NCI-H2196 treated with DMSO at 0.1 percent for 48 hours (cell line): ENCODE measurements at regions not wholly inside any gene's neighbourhood (a gene's known extent, or its start where the extent isn't known, plus 50 kb on each side); places are given as distances from the start of the nearest gene placed in this dataset.
"Not testable (repeated sequence)": the region's sequence is repeated elsewhere in the genome, so short reads cannot be mapped to it uniquely, and the experiment has no call there.

Experiments
- DNase-seq: peaks from one replicate; lab custom pipeline; 2025; ENCODE audit not compliant: unreplicated experiment; lab: John Stamatoyannopoulos, UW

GRCh38 chr2:183892315-183892941 is 705.9 kb upstream of the ZNF804A start:
- DNase-seq: no peak

- no peak for DNase-seq
Measured at GRCh38 chr2:183898641-183899040, 699.7 kb upstream of the ZNF804A start.

- DNase-seq: no peak
Measured at GRCh38 chr2:183901931-183902330, 696.4 kb upstream of the ZNF804A start.

DNA sequence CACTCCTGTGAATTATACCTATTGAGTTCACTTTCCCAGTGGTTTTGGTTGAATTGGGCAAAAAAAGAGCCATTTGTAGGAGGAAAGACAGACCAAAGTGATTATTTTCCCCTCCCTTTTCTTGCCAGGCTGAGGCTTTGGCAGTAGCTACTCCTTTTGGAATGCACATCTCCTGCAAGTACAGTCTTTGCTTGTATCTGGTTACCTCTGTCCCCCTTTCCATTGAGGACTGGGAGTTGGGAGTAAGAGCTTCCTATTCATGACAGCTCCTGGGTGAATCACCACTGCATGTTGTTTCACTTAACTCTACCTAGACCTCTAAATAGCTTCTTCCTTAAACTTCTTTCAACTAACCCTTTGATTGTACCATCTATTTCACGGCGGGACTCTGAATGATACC is 695.3 kb upstream of the ZNF804A start:
- DNase-seq: no peak

DNA sequence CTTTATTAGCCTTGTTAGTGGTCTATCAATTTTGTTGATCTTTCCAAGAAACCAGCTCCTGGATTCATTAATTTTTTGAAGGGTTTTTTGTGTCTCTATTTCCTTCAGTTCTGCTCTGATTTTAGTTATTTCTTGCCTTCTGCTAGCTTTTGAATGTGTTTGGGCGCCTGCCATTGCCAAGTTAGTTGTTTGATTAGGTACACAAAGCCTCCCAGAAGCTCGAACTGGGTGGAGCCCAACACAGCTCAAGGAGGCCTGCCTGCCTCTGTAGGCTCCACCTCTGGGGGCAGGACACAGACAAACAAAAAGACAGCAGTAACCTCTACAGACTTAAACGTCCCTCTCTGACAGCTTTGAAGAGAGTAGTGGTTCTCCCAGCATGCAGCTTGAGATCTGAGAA is 682.3 kb upstream of the ZNF804A start:
- not testable (repeated sequence) for DNase-seq

DNA sequence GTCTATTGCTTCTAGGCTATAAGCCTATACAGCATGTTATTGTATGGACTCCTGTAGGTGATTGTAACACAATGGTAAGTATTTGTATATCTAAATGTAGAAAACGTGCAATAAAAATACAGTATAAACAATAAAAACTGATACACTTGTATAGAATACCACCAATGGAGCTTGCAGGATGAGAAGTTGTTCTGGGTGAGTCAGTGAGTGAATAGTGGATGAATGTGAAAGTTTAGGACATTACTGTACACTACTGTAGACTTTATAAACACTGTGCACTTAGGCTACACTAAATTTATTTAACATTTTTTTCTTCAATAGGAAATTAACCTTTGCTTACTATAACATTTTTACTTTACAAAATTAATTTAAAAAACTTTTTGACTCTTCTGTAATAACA is 679.2 kb upstream of the ZNF804A start:
- no peak for DNase-seq

DNA sequence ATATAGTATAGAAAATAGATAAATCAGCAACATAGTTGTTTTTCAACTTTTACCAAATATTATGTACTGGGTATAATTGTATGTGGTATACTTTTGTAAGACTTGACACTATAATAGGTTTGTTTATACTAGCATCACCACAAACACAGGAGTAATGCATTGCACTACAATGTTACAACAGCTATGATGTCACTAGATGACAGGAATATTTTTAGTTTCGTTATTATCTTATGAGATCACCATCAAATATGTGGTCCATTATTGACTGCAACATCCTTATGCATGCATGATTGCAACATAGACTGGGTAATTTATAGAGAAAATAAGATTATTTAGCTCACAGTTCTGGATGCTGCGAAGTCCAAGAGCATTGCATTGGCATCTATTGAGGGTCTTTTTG is 678.4 kb upstream of the ZNF804A start:
- DNase-seq: no peak

GRCh38 chr2:183925281-183925680 is 673.0 kb upstream of the ZNF804A start:
- DNase-seq: no peak

DNA sequence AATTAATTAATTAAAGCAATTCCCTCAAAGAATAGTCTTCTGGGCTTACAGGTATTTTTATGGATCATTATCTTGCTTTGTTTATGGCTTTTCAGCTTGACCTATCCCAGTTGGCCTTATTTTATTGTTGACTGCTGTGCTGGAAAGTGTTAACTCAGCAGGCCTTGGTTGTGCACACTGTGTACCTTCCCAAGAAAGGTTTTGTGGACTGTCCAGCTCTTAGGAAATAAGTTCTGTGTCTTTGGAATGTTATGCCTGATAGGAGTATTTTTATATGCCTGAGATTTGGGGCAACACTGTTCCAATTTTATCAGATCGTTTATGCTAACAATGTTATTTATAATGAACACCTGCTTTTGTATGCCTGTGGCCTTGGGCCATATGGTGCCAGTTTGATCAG is 671.9 kb upstream of the ZNF804A start:
- no peak for DNase-seq

- no peak for DNase-seq
Measured at GRCh38 chr2:183927406-183928325, 670.7 kb upstream of the ZNF804A start.

DNA sequence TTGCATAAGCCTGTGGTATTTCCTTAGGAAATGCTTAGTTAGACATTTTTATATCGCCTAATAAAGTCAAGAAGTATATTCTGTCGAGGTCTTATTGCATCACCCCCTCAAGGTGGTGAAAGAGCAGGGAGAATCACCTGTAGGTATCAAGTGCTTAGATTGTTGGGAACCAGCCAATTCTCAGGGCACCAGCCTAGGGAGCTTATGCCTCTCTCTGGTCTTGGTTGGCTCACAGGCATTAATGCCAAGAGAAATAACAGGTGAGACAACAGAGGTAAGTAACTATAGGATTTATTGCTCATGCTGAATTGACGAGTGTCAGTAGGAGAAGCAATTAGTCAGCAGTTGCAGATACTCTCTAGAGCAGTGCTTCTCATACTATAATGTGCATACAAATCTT is 663.3 kb upstream of the ZNF804A start:
- peak; percentile 28 for DNase-seq

DNA sequence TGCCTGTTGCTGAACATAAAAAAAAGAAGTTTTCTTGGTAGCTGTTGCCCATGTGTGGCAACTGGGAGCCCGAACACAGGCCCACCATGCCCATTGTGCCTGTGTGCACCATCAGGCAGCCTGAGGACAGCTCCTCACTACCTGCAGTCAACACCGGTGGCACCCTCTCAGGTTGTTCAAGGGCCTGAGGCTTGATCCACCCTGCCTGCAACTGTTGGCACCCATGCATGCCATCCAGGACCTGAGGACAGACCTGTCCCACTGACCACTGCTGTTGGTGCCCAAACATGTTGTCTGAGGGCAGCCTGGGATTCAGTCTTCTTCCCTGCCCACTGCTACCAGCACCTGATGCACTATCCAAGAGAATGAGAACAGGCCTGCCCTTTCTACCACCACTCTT is 661.1 kb upstream of the ZNF804A start:
- no peak for DNase-seq

DNA sequence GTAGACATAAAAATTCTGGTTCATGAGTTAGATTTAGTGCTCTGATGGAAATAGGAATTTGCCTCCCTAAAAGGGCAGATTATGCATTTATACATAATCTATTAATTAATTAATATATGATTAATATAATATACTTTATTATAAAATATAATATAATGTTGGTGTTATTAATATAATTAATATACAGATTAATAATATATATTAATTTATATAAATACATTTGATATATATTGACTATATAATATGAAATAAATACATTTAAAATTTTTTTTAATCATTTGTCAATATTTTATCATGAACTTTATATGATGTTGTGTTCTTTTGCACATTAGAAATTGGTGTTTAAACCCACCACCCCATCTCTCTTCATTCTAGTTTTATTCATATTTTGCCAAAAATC is 652.1 kb upstream of the ZNF804A start:
- no peak for DNase-seq

DNA sequence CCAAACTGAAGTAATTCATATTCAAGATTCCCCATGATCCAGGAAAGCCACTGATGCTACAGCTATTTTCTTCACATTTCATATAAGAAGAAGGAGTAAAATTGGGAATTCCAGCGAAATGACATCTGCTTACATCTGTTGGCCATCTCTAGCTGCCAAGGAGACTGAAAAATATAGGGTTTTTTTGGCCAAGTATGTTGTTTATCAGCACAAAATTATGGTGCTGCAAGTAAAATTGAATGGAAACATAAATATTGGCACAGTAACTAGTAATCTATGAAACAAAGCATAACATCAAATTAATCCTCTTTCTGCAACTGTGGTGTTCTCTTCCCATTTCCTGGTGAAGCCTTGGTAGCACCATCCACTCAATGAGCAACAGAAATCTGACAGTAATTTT is 649.5 kb upstream of the ZNF804A start:
- DNase-seq: no peak

- no peak for DNase-seq
Measured at GRCh38 chr2:183950673-183951072, 647.7 kb upstream of the ZNF804A start.

- DNase-seq: no peak
Measured at GRCh38 chr2:183951630-183952029, 646.7 kb upstream of the ZNF804A start.

- DNase-seq: no peak
Measured at GRCh38 chr2:183952741-183953140, 645.6 kb upstream of the ZNF804A start.

GRCh38 chr2:183963609-183964008 is 634.7 kb upstream of the ZNF804A start:
- no peak for DNase-seq

DNA sequence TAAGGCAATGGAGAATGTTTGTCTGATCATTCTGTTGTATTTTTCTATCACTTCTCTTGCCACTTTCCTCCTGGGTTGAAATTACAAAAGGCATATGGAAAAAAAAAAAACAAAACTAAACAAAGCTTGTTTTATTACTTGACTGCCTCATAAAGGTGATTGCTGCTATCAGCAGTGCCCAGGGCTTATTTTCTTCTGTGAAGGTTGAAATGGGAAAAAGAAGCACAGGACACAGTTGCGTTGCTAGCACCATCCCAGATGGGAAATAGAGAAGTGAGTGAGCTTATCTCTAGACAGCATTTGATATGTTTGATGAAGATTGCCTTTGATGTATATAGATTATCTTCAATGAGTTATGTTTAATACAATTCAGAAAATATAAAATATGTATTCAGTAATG is 633.8 kb upstream of the ZNF804A start:
- no peak for DNase-seq

DNA sequence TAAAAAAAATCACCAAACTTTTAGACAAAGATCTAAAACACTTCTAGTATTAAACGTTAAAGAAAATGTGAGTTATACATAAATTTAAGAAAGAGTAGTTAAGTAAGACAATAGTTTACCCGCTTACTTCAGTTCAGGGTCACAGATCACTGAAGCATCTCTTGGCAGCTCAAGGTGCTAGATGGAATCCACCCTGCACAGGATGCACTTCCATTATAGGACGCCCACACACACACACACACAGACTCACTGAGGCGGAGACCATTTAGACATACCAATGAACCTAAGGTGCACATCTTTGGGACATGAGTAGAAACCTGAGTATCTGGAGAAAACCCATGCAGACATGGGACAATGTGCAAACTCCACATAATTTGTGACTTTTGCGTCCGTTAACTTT is 630.6 kb upstream of the ZNF804A start:
- no peak for DNase-seq

GRCh38 chr2:183975676-183976075 is 622.7 kb upstream of the ZNF804A start:
- DNase-seq: not testable (repeated sequence)

GRCh38 chr2:183984871-183985270 is 613.5 kb upstream of the ZNF804A start:
- no peak for DNase-seq

DNA sequence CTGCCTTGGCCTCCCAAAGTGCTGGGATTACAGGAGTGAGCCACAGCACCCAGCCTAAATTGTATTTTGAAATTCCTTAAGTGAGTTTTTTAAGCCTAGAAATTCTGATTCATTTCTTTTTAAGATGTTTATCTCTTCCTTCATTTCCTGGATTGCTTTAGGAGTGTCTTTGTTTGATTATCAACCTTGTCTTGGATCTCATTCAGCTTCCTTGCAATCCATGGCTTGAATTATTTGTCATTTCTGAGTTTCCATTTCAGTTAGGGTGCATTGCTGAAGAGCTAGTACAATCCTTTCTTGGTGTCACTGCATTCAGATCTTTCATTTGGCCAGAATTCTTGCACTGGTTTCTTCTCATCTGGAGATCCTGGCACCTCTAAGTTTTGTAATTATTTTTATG is 606.4 kb upstream of the ZNF804A start:
- DNase-seq: no peak
